Tibial artery (tissue), 4 donors: ENCODE measurements at regions not wholly inside any gene's neighbourhood (a gene's known extent, or its start where the extent isn't known, plus 50 kb on each side); places are given as distances from the start of the nearest gene placed in this dataset.

ENCODE experiments used
- DNase-seq, 2 donors: peaks; one replicate each; pipeline ENCODE4 v3.0.0-alpha.2; 2019
- H3K27ac ChIP-seq, 2 donors: fragments of 200-600 bp; sonication (generic) in 1 of 2; 1 replicate in 1 of 2; 2 replicates in 1 of 2; pipeline ENCODE4 v1.5.1; 2018 to 2019; ENCODE audit warnings: mild to moderate bottlenecking in 1 of 2
- H3K27me3 ChIP-seq, 2 donors: fragments of 200-600 bp; sonication (generic) in 1 of 2; one replicate each; pipeline versions ENCODE4 v1.5.1 to v1.6.0; 2016 to 2019
- H3K36me3 ChIP-seq, 3 donors: fragments of 200-600 bp; sonication (generic) in 2 of 3; one replicate each; pipeline ENCODE4 v1.5.1; 2016 to 2019; ENCODE audit warnings: mild to moderate bottlenecking in 2 of 3
- H3K4me1 ChIP-seq, 4 donors: fragments of 200-600 bp; sonication (generic) in 2 of 4; 1 replicate in 3 of 4; 2 replicates in 1 of 4; pipeline ENCODE4 v1.5.1; 2016 to 2019
- H3K4me3 ChIP-seq, 2 donors: fragments of 200-600 bp; sonication (generic) in 1 of 2; 1 replicate in 1 of 2; 2 replicates in 1 of 2; pipeline ENCODE4 v1.5.1; 2018 to 2019; ENCODE audit warnings: mild to moderate bottlenecking in 2 of 2
- H3K9me3 ChIP-seq, 3 donors: fragments of 200-600 bp; sonication (generic) in 1 of 3; one replicate each; pipeline ENCODE4 v1.5.1; 2016 to 2019
- intact Hi-C: fragments of 100-400 bp; cut with DNase I; formaldehyde crosslinking; loops from one replicate; pipeline ENCODE4 v1.15.0; 2023; ENCODE audit warnings: low total_unique reads
- TF ChIP-seq, protein P1 (sequence below), 2 experiments: fragments of 200-600 bp in 1 of 2; fragments of 450-650 bp in 1 of 2; IDR thresholded peaks; one replicate each; pipeline ENCODE4 v1.5.1; 2017 to 2019; ENCODE audit warnings: antibody characterized with exemption in 2 of 2, mild to moderate bottlenecking in 1 of 2, moderate library complexity in 1 of 2

DNA sequence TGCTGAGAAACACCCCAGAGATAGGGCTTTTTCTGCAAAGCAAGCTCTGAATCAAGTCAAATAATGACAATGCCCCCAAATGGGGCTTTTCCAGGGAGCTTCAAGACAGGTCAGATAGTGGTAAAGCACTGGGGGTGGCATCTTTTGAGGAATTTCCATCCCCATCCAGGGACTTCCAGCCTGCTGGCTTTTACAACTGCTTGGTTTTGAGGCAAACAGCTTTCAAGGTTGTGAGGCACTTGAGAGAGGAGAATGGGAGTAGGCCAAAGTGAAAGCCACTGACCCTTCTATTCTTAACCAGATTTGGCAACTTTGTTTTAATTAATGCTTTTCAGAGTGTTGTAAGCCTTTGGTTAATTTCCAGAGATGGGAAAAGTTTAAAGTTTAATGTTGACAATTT is 762.0 kb upstream of the POU3F3 start:
- intact Hi-C loops = no loop called here
- no peak for DNase-seq
- no peaks in the 10 kb centered on the region for H3K4me1 ChIP-seq
- TF ChIP-seq, protein P1, sequence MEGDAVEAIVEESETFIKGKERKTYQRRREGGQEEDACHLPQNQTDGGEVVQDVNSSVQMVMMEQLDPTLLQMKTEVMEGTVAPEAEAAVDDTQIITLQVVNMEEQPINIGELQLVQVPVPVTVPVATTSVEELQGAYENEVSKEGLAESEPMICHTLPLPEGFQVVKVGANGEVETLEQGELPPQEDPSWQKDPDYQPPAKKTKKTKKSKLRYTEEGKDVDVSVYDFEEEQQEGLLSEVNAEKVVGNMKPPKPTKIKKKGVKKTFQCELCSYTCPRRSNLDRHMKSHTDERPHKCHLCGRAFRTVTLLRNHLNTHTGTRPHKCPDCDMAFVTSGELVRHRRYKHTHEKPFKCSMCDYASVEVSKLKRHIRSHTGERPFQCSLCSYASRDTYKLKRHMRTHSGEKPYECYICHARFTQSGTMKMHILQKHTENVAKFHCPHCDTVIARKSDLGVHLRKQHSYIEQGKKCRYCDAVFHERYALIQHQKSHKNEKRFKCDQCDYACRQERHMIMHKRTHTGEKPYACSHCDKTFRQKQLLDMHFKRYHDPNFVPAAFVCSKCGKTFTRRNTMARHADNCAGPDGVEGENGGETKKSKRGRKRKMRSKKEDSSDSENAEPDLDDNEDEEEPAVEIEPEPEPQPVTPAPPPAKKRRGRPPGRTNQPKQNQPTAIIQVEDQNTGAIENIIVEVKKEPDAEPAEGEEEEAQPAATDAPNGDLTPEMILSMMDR (IDR thresholded peaks at IDR 0.05) = no peak
- H3K27ac ChIP-seq = no peak overlapping the region
- no peaks in the 10 kb centered on the region for H3K9me3 ChIP-seq
- H3K27me3 ChIP-seq = no peaks in the 10 kb centered on the region
- no peak overlapping the region for H3K4me3 ChIP-seq
- no peaks in the 10 kb centered on the region for H3K36me3 ChIP-seq

DNA sequence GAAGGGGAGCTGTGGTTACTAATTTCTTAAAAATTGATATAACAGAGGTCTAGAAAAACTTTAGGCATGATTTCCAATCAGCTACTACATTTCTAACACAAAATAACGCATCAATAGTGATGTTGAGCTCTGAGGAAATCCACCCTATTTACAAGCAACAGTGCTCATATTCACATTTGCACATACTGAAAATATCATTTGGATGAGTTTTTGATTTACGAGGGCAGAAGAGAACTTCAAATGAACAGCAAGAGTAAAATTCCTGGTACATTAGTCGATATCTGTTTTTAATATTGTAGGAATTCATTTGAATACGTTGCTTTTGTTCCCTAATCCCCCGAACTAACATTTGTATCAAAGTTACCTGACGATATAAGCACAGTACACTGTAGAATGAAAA is 761.0 kb upstream of the POU3F3 start:
- Histone ChIP-seq H3K36me3 (no peaks in the 10 kb centered on the region), H3K27ac (no peak overlapping the region), H3K4me1 (no peaks in the 10 kb centered on the region), H3K9me3 (no peaks in the 10 kb centered on the region), H3K4me3 (no peak overlapping the region), H3K27me3 (no peaks in the 10 kb centered on the region)
- TF ChIP-seq, protein P1 (IDR thresholded peaks at IDR 0.05) = no peak
- no peak for DNase-seq
- intact Hi-C loops = no loop called here

DNA sequence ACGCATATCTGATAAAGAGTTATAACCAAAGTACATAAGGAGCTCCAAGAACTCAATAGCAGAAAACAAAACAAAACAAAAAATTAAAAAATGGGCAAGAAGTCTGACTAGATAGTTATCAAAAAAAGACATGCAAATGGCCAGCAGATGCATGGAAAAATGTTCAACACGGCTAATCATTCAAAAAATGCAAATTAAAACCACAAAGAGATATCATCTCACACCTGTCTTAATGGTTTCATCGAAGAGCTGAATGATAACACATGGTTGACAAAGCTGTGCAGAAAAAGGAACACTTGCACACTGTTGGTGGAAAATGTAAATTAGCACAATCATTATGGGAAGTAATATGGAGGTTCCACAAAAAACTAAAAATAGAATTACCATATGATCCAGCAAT is 751.3 kb upstream of the POU3F3 start:
- H3K9me3 ChIP-seq = no peaks in the 10 kb centered on the region
- H3K36me3 ChIP-seq = no peaks in the 10 kb centered on the region
- H3K4me1 ChIP-seq = no peaks in the 10 kb centered on the region
- DNase-seq = no peak
- intact Hi-C loops = no loop called here
- TF ChIP-seq, protein P1 (IDR thresholded peaks at IDR 0.05) = no peak
- H3K27me3 ChIP-seq = no peaks in the 10 kb centered on the region
- H3K27ac ChIP-seq = no peak overlapping the region
- no peak overlapping the region for H3K4me3 ChIP-seq

DNA sequence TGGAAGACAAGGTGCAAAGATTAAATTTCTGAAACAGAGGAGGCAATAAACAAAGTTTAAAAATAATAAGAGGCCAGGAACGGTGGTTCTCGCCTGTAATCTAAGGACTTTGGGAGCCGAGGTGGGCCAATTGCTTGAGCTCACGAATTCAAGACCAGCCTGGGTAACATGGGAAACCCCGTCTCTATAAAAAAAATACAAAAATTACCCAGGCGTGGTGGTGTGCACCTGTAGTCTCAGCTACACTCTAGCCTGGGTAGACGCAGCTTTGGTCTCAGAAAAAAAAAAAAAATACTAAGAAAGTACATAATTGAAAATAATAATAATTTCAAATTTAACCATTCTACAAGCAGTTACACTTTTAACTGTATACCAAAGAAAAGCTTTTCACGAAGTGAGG is 744.6 kb upstream of the POU3F3 start:
- no peaks in the 10 kb centered on the region for H3K9me3 ChIP-seq
- DNase-seq = no peak
- H3K4me1 ChIP-seq = no peaks in the 10 kb centered on the region
- TF ChIP-seq, protein P1 (IDR thresholded peaks at IDR 0.05) = no peak
- intact Hi-C loops = no loop called here
- H3K4me3 ChIP-seq = no peak overlapping the region
- H3K27ac ChIP-seq = no peak overlapping the region
- no peaks in the 10 kb centered on the region for H3K27me3 ChIP-seq
- H3K36me3 ChIP-seq = no peaks in the 10 kb centered on the region

DNA sequence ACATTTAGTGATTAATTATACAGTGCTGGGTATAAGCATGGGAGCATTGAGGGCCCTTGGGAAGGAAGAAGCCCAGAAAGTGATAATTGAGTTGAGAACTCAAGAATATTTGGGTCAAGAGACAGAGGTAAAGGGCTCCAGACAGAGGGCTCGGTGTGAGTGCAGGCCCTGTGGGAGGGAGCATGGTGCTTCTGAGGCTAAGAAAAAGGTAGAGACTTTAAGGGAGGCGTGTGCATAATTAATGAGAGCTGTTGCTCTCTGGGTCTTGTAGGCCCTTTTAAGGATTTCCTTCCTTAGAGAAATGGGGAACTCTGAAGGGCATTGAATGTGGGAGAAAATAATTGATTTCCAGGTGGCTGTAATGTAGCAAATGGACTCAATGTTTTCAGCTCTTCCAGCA is 735.0 kb upstream of the POU3F3 start:
- H3K4me3 ChIP-seq = no peak overlapping the region
- no peaks in the 10 kb centered on the region for H3K27me3 ChIP-seq
- TF ChIP-seq, protein P1 (IDR thresholded peaks at IDR 0.05) = no peak
- H3K36me3 ChIP-seq = no peaks in the 10 kb centered on the region
- no peaks in the 10 kb centered on the region for H3K4me1 ChIP-seq
- no peaks in the 10 kb centered on the region for H3K9me3 ChIP-seq
- DNase-seq = no peak
- intact Hi-C loops = no loop called here
- H3K27ac ChIP-seq = no peak overlapping the region

DNA sequence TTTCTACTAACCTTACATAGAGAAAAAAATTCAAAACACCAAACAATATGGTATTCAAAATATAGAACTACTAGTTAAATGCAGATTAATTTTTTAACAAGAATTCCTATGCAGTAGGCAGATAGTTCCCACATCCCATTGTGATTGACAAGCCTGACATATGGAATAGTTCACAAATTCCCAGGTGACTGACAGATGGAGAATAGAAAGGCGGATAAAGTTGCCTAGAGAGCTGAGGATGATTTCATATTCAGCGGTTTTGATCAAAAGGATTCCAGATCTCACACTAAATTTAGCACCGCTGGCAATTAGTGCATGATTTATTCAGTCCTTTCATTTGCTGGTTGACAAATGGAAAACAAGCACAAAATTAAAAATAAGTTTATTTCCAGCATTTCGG is 733.7 kb upstream of the POU3F3 start:
- TF ChIP-seq, protein P1 (IDR thresholded peaks at IDR 0.05) = no peak
- Histone ChIP-seq H3K4me1 (no peaks in the 10 kb centered on the region), H3K27me3 (no peaks in the 10 kb centered on the region), H3K4me3 (no peak overlapping the region), H3K36me3 (no peaks in the 10 kb centered on the region), H3K27ac (no peak overlapping the region), H3K9me3 (no peaks in the 10 kb centered on the region)
- intact Hi-C loops = no loop called here
- no peak for DNase-seq
